ENCODE measurements at regions not wholly inside any gene's neighbourhood (a gene's known extent, or its start where the extent isn't known, plus 50 kb on each side); places are given as distances from the start of the nearest gene placed in this dataset.

DNA sequence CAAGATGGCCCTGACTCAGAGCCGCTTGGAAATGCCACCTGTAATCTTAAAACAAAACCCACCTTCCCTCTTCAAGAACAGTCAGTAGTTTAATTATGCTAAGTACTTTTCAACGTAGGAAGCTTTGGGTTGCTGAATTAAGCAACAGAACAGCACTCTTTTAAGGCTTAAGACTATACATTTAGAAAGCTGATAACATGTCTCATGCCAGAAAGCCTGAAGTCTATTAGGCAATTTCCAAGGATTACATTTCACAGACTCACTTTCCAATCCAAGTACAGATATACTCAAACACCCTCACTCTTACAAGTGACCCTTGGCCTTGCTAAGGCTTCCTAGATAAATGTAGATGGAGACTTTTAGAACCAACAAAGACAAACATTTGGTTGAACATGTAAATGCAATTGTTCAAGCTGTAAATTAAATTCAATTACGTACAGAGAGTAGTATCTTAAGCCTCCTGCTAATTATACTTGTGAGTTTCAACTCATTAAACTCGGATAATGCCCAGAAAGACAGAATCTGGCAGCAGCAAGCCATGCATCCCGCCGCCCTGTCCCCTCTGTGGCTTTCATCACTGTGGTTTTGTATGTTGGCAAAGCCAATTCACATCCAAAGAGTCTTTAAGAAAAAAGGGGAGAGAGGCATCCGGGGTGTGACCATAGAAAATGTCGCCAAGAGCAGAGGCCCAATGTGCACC lies 283.1 kb upstream of the NRP1 start:
- no peak overlapping the region for H3K27ac Mint-ChIP-seq
- WGBS (ENCODE audit: extremely low coverage, insufficient read length, low lambda C conversion rate): no CpG with 5 or more reads among the region's 8 CpGs

More for the DNA sequence above, 283.1 kb upstream of the NRP1 start:
- H3K4me1 ChIP-seq (ENCODE audit: insufficient read depth, low read length): no peaks in the 10 kb centered on the region
- H3K79me1 ChIP-seq (ENCODE audit: insufficient read depth, low read depth, low read length, poor library complexity, severe bottlenecking): no peaks in the 10 kb centered on the region
- H3K27me3 Mint-ChIP-seq (ENCODE audit: low read depth): no peaks in the 10 kb centered on the region
- no peak overlapping the region for H3T11ph ChIP-seq (ENCODE audit: low read length)
- H4K5ac ChIP-seq (ENCODE audit: insufficient read length, low read depth, low read length): no peak overlapping the region
- H2BK15ac ChIP-seq (ENCODE audit: low read depth, low read length): no peak overlapping the region
- H4K8ac ChIP-seq (replicated peaks; ENCODE audit: insufficient read length, low read depth, low read length): no peak overlapping the region
- TF ChIP-seq, protein P1, sequence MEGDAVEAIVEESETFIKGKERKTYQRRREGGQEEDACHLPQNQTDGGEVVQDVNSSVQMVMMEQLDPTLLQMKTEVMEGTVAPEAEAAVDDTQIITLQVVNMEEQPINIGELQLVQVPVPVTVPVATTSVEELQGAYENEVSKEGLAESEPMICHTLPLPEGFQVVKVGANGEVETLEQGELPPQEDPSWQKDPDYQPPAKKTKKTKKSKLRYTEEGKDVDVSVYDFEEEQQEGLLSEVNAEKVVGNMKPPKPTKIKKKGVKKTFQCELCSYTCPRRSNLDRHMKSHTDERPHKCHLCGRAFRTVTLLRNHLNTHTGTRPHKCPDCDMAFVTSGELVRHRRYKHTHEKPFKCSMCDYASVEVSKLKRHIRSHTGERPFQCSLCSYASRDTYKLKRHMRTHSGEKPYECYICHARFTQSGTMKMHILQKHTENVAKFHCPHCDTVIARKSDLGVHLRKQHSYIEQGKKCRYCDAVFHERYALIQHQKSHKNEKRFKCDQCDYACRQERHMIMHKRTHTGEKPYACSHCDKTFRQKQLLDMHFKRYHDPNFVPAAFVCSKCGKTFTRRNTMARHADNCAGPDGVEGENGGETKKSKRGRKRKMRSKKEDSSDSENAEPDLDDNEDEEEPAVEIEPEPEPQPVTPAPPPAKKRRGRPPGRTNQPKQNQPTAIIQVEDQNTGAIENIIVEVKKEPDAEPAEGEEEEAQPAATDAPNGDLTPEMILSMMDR (conservative IDR thresholded peaks at IDR 0.05): no peak
- no peaks in the 10 kb centered on the region for H4K20me1 ChIP-seq (ENCODE audit: control insufficient read depth, insufficient read depth, insufficient read length)
- H3K23ac ChIP-seq (ENCODE audit: insufficient read length, low read depth, low read length): no peak overlapping the region
- no peaks in the 10 kb centered on the region for H3K27me3 ChIP-seq (ENCODE audit: insufficient read depth, low read length)
- H3K4me2 ChIP-seq (ENCODE audit: insufficient read depth, insufficient read length, low read length): no peak overlapping the region
- no peaks in the 10 kb centered on the region for H3K79me2 ChIP-seq (ENCODE audit: insufficient read depth, low read length)
- no peak overlapping the region for H3K14ac ChIP-seq (ENCODE audit: insufficient read depth, low read length)
- no peaks in the 10 kb centered on the region for H3K23me2 ChIP-seq (ENCODE audit: insufficient read length, low read depth, low read length, poor library complexity, severe bottlenecking)
- DNase-seq: no peak
- H2AFZ ChIP-seq (ENCODE audit: low read length): no peak overlapping the region
- peaks cover 0 to 16% (median 0%) of the 10 kb centered on the region in 3 experiments; a peak in 4 of 7 replicates for H3K36me3 Mint-ChIP-seq (ENCODE audit: insufficient read depth in 1 of 3, low read depth in 3 of 3)
- no peak overlapping the region for H3K4ac ChIP-seq (ENCODE audit: low read depth, low read length)
- H3K18ac ChIP-seq (ENCODE audit: insufficient read length, low read depth, low read length): no peak overlapping the region
- H3K4me1 Mint-ChIP-seq: peaks cover 0 to 2% of the 10 kb centered on the region in 2 experiments; a peak in 1 of 4 replicates
- no peak overlapping the region for H3K4me3 Mint-ChIP-seq
- no peak overlapping the region for H2AK5ac ChIP-seq (ENCODE audit: insufficient read length, low read length)
- H2BK5ac ChIP-seq (ENCODE audit: insufficient read length, low read length): no peak overlapping the region
- no peak overlapping the region for H2BK12ac ChIP-seq (ENCODE audit: insufficient read length, low read depth, low read length)
- H3K56ac ChIP-seq (ENCODE audit: insufficient read length, low read depth, low read length): no peak overlapping the region
- H3K9ac ChIP-seq (ENCODE audit: extremely low read depth, insufficient read length, low read length): no peak overlapping the region
- H3K9me3 ChIP-seq (ENCODE audit: control insufficient read depth, low read depth, low read length): no peaks in the 10 kb centered on the region
- H2BK20ac ChIP-seq (ENCODE audit: low read depth, low read length, poor library complexity, severe bottlenecking): no peak overlapping the region
- peaks cover 0 to 5% of the 10 kb centered on the region in 2 experiments; a peak in 3 of 5 replicates for H3K9me3 Mint-ChIP-seq
- H4K91ac ChIP-seq (ENCODE audit: insufficient read length, low read depth, low read length): no peak overlapping the region
- H3K27ac ChIP-seq (ENCODE audit: insufficient read length, low read depth, low read length): no peak overlapping the region
- no peak overlapping the region for H2BK120ac ChIP-seq (ENCODE audit: low read depth, low read length, poor library complexity, severe bottlenecking)

All from H9 (cell line).